Left cardiac atrium (tissue), 4 donors: ENCODE measurements at regions not wholly inside any gene's neighbourhood (a gene's known extent, or its start where the extent isn't known, plus 50 kb on each side); places are given as distances from the start of the nearest gene placed in this dataset.

Source experiments
- ATAC-seq, 2 donors: fragments of 200-7000 bp; cut with Tn5 transposase; one replicate each; pipeline ENCODE4 v1.9.1; 2020; ENCODE audit warnings: mild to moderate bottlenecking in 2 of 2, moderate library complexity in 2 of 2
- DNase-seq: peaks from one replicate; pipeline ENCODE4 v3.0.0-alpha.2; 2020
- intact Hi-C, 2 donors: fragments of 100-400 bp; cut with DNase I; formaldehyde crosslinking; loops; one replicate each; pipeline versions ENCODE4 v1.14.1 to v1.15.1; 2022 to 2023
- donor health status: DM: no; HTN: yes; CAD: no.
- donor health status: DM: no; HTN: yes; CAD: no; lungs with severe emphysema.
- donor health status: DM: yes; HTN: yes; CAD: no.
- donor health status: Dilated cardiomyopathy.

GRCh38 chr2:128456281-128456680 lies 137.6 kb upstream of the HS6ST1 start:
- ATAC-seq (no peak), DNase-seq (no peak)

GRCh38 chr2:128457006-128457604 lies 138.4 kb upstream of the HS6ST1 start:
- intact Hi-C loops: no loop called here
- DNase-seq: no peak
- no peak for ATAC-seq

More at GRCh38 chr2:128456281-128456680, 137.6 kb upstream of the HS6ST1 start:
- intact Hi-C loops: no loop called here

GRCh38 chr2:128457716-128458115 lies 139.0 kb upstream of the HS6ST1 start:
- ATAC-seq (no peak), DNase-seq (no peak)
- intact Hi-C loops: no loop called here

GRCh38 chr2:128458505-128458904 lies 139.8 kb upstream of the HS6ST1 start:
- DNase-seq: no peak
- ATAC-seq: peak in 1 of 2 donors; percentile 57
- intact Hi-C loops: no loop called here

GRCh38 chr2:128464456-128464855 lies 145.8 kb upstream of the HS6ST1 start:
- intact Hi-C loops: no loop called here
- no peak for DNase-seq
- no peak for ATAC-seq

- intact Hi-C loops: no loop called here
- DNase-seq: no peak
- ATAC-seq: no peak
Observed at GRCh38 chr2:128465246-128466170, 146.8 kb upstream of the HS6ST1 start.

GRCh38 chr2:128466376-128466775 lies 147.7 kb upstream of the HS6ST1 start:
- peak; percentile 94 to 97 for ATAC-seq
- DNase-seq: peak; percentile 77
- intact Hi-C loops: no loop called here

GRCh38 chr2:128466776-128467175 lies 148.1 kb upstream of the HS6ST1 start:
- peak in 1 of 2 donors; percentile 2 for ATAC-seq

GRCh38 chr2:128467321-128467969 lies 148.8 kb upstream of the HS6ST1 start:
- no peak for DNase-seq
- peak; percentile 66 to 80 for ATAC-seq
- intact Hi-C loops: no loop called here

More at GRCh38 chr2:128466776-128467175, 148.1 kb upstream of the HS6ST1 start:
- DNase-seq: no peak
- intact Hi-C loops: no loop called here

- intact Hi-C loops: no loop called here
Observed at GRCh38 chr2:128468186-128468920, 149.7 kb upstream of the HS6ST1 start.

GRCh38 chr2:128469203-128469602 lies 150.5 kb upstream of the HS6ST1 start:
- DNase-seq (no peak), ATAC-seq (no peak)
- intact Hi-C loops: no loop called here

More at GRCh38 chr2:128468186-128468920, 149.7 kb upstream of the HS6ST1 start:
- DNase-seq: no peak
- no peak for ATAC-seq

- intact Hi-C loops: loop anchor here in 1 of 2 donors (10.0 kb wide), 1 partner anchor 115 kb away; no protein-coding TSS in a partner anchor
- no peak for ATAC-seq
- DNase-seq: no peak
Observed at GRCh38 chr2:128469875-128470274, 151.2 kb upstream of the HS6ST1 start.

- ATAC-seq: peak; percentile 61 to 64
- intact Hi-C loops: loop anchor here in 1 of 2 donors (10.0 kb wide), 1 partner anchor 118 kb away; no protein-coding TSS in a partner anchor
- no peak for DNase-seq
Observed at GRCh38 chr2:128472789-128473174, 154.1 kb upstream of the HS6ST1 start.

- ATAC-seq: peak; percentile 66 to 78
- intact Hi-C loops: loop anchor here in 1 of 2 donors (10.0 kb wide), 1 partner anchor 119 kb away; no protein-coding TSS in a partner anchor
- peak; percentile 52 for DNase-seq
Observed at GRCh38 chr2:128473175-128474035, 154.7 kb upstream of the HS6ST1 start.

- intact Hi-C loops: loop anchor here in 1 of 2 donors (10.0 kb wide), 1 partner anchor 119 kb away; no protein-coding TSS in a partner anchor
- ATAC-seq: no peak
- no peak for DNase-seq
Observed at GRCh38 chr2:128474036-128474955, 155.6 kb upstream of the HS6ST1 start.

GRCh38 chr2:128474962-128475361 lies 156.3 kb upstream of the HS6ST1 start:
- no peak for DNase-seq
- ATAC-seq: no peak
- intact Hi-C loops: loop anchor here in 1 of 2 donors (10.0 kb wide), 1 partner anchor 120 kb away; no protein-coding TSS in a partner anchor
